ENCODE measurements at regions not wholly inside any gene's neighbourhood (a gene's known extent, or its start where the extent isn't known, plus 50 kb on each side); places are given as distances from the start of the nearest gene placed in this dataset.
"Not testable (repeated sequence)": the region's sequence is repeated elsewhere in the genome, so short reads cannot be mapped to it uniquely, and the experiment has no call there.

GRCh38 chr3:140883428-140884040, 58.1 kb upstream of the SLC25A36 start:
- Histone ChIP-seq H3K4me3 (no peak overlapping the region), H3K4me1 (no peaks in the 10 kb centered on the region), H3K9me3 (no peaks in the 10 kb centered on the region), H3K27ac (no peak overlapping the region), H3K36me3 (no peaks in the 10 kb centered on the region), H3K27me3 (no peaks in the 10 kb centered on the region)
- intact Hi-C loops (cut with DNase I), result no loop called here
- 76 to 80% methylated on average over 4 of the region's 4 CpGs for WGBS, 2 donors
- DNase-seq (no peak), ATAC-seq (no peak), FAIRE-seq (no peak)
- TF ChIP-seq CTCF (IDR thresholded peaks at IDR 0.05), result no peak

- H3K9me3 ChIP-seq; intact Hi-C loops (cut with DNase I); H3K4me3 ChIP-seq; DNase-seq; ATAC-seq; H3K27ac ChIP-seq; FAIRE-seq; H3K36me3 ChIP-seq; H3K4me1 ChIP-seq; H3K27me3 ChIP-seq: not testable (repeated sequence)
Measured at GRCh38 chr3:140885697-140886096, 55.9 kb upstream of the SLC25A36 start.
